Panc1 (cell line): ENCODE measurements at regions not wholly inside any gene's neighbourhood (a gene's known extent, or its start where the extent isn't known, plus 50 kb on each side); places are given as distances from the start of the nearest gene placed in this dataset.

Experiments
- ATAC-seq: fragments of 200-7000 bp; cut with Tn5 transposase; 2 replicates; pipeline ENCODE4 v1.9.1; 2020; ENCODE audit warnings: mild to moderate bottlenecking, moderate library complexity
- BruUV-seq: library from RNA; stranded (reverse); fragments of 400-500 nt; replicated peaks from 2 replicates; lab custom pipeline; 2021; lab: Mats Ljungman, UMichigan
- CTCF ChIA-PET: fragments of 300-600 bp; sonication (Branson Sonifier 250); formaldehyde crosslinking; loops from one replicate; lab custom pipeline; 2022; ENCODE audit warnings: antibody characterized with exemption; lab: Charles Lee
- POLR2A ChIA-PET: fragments of 300-600 bp; sonication (Branson Sonifier 250); formaldehyde crosslinking; loops from one replicate; lab custom pipeline; 2022; ENCODE audit warnings: antibody characterized with exemption; lab: Charles Lee
- DNase-seq: peaks from one replicate; pipeline ENCODE4 v3.0.0-alpha.2; 2010; ENCODE audit warnings: low read depth, low spot score
- H3K27ac ChIP-seq: 2 replicates; pipeline ENCODE4 v1.5.1; 2011; ENCODE audit warnings: mild to moderate bottlenecking, low read length, inconsistent platforms
- H3K27me3 ChIP-seq: fragments of 200-500 bp; sonication (Bioruptor generic); 2 replicates; pipeline ENCODE4 v1.6.0; 2014; ENCODE audit warnings: low read length, inconsistent platforms; ENCODE audit not compliant: control insufficient read depth, insufficient read depth
- H3K36me3 ChIP-seq: fragments of 200-500 bp; sonication (Bioruptor generic); 2 replicates; pipeline ENCODE4 v1.5.1; 2014; ENCODE audit warnings: inconsistent platforms, mild to moderate bottlenecking, low read length, moderate library complexity; ENCODE audit not compliant: control insufficient read depth, insufficient read depth
- H3K4me1 ChIP-seq: 2 replicates; pipeline ENCODE4 v1.5.1; 2011; ENCODE audit warnings: inconsistent platforms, mild to moderate bottlenecking, low read length, moderate library complexity; ENCODE audit not compliant: control insufficient read depth, insufficient read depth
- H3K4me3 ChIP-seq, 2 experiments: 2 replicates each; pipeline ENCODE4 v1.5.1; 2011 to 2012; ENCODE audit warnings: low read depth in 2 of 2, low read length in 2 of 2, mild to moderate bottlenecking in 2 of 2, inconsistent platforms in 1 of 2, moderate library complexity in 1 of 2
- H3K9me3 ChIP-seq: fragments of 200-500 bp; sonication (Bioruptor generic); 2 replicates; pipeline ENCODE4 v1.5.1; 2014; ENCODE audit warnings: low read depth, mild to moderate bottlenecking, inconsistent platforms, low read length, moderate library complexity; ENCODE audit not compliant: control insufficient read depth, insufficient read depth
- POLR2AphosphoS5 ChIP-seq: IDR thresholded peaks from 2 replicates; pipeline ENCODE4 v1.6.1; 2012; ENCODE audit warnings: mild to moderate bottlenecking, low read depth, low read length, moderate library complexity
- SIN3A ChIP-seq: IDR thresholded peaks from 2 replicates; pipeline ENCODE4 v1.6.1; 2012; ENCODE audit warnings: low read depth, mild to moderate bottlenecking, low read length, moderate library complexity, borderline replicate concordance; ENCODE audit not compliant: insufficient read depth
- TCF7L2 ChIP-seq: IDR thresholded peaks from 2 replicates; pipeline ENCODE4 v1.6.1; 2011; ENCODE audit warnings: mild to moderate bottlenecking, low read depth, low read length, inconsistent platforms
- in situ Hi-C: cut with HindIII; loops from 2 replicates; pipeline ENCODE4 v1.10.0; 2016; ENCODE audit warnings: low sequenced_read_pairs, low pct_unique_long_range_greater_than_20kb
- intact Hi-C: fragments of 100-400 bp; cut with micrococcal nuclease; formaldehyde crosslinking; loops from one replicate; pipeline ENCODE4 v1.10.0; 2022; ENCODE audit not compliant: unreplicated experiment
- TF ChIP-seq, protein P1 (sequence below): fragments of 450-650 bp; IDR thresholded peaks from 2 replicates; pipeline ENCODE4 v1.5.1; 2017; ENCODE audit warnings: mild to moderate bottlenecking
- TF ChIP-seq, protein P2 (sequence below), 2 experiments: IDR thresholded peaks; 2 replicates each; pipeline ENCODE4 v1.6.1; 2011 to 2012; ENCODE audit warnings: low read depth in 2 of 2, control low read depth in 1 of 2, low read length in 1 of 2, mild to moderate bottlenecking in 1 of 2, moderate library complexity in 1 of 2; ENCODE audit not compliant: insufficient read depth in 1 of 2

GRCh38 chr7:113790025-113790424 lies 128.8 kb downstream of the PPP1R3A start:
- TF ChIP-seq, protein P1, sequence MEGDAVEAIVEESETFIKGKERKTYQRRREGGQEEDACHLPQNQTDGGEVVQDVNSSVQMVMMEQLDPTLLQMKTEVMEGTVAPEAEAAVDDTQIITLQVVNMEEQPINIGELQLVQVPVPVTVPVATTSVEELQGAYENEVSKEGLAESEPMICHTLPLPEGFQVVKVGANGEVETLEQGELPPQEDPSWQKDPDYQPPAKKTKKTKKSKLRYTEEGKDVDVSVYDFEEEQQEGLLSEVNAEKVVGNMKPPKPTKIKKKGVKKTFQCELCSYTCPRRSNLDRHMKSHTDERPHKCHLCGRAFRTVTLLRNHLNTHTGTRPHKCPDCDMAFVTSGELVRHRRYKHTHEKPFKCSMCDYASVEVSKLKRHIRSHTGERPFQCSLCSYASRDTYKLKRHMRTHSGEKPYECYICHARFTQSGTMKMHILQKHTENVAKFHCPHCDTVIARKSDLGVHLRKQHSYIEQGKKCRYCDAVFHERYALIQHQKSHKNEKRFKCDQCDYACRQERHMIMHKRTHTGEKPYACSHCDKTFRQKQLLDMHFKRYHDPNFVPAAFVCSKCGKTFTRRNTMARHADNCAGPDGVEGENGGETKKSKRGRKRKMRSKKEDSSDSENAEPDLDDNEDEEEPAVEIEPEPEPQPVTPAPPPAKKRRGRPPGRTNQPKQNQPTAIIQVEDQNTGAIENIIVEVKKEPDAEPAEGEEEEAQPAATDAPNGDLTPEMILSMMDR = no peak
- TF ChIP-seq POLR2AphosphoS5 = no peak
- no peak for TF ChIP-seq SIN3A
- no TSS peak for BruUV-seq
- no peak for DNase-seq
- Histone ChIP-seq H3K4me1 (no peaks in the 10 kb centered on the region), H3K36me3 (no peaks in the 10 kb centered on the region), H3K4me3 (no peak overlapping the region), H3K9me3 (no peaks in the 10 kb centered on the region), H3K27ac (no peak overlapping the region), H3K27me3 (no peaks in the 10 kb centered on the region)
- ATAC-seq = no peak
- POLR2A ChIA-PET = no interaction called here
- intact Hi-C loops (no loop called here), in situ Hi-C loops (no loop called here)
- CTCF ChIA-PET = no interaction called here

DNA sequence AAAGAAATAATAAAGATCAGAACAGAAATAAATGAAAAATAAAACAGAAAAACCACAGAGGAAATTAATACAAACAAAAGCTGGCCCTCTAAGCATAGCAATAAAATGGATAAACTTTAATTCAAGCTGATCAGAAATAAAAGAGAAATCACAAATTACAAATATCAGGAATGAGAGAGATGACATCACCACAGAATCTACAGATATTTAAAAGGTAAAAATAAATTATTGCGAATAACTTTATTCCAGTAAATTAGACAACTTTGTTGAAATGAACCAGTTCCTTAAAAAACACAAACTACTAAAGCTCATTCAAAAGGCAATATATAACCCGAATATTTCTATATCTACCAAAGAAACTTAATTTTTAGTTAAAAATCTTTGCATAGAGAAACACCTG lies 131.7 kb downstream of the PPP1R3A start:
- intact Hi-C loops = no loop called here
- Histone ChIP-seq H3K27me3 (no peaks in the 10 kb centered on the region), H3K27ac (no peak overlapping the region), H3K4me3 (no peak overlapping the region), H3K4me1 (no peaks in the 10 kb centered on the region), H3K9me3 (no peaks in the 10 kb centered on the region), H3K36me3 (no peaks in the 10 kb centered on the region)
- ChIA-PET CTCF (no interaction called here), POLR2A (no interaction called here)
- DNase-seq (no peak), ATAC-seq (no peak)
- in situ Hi-C loops = no loop called here
- no TSS peak for BruUV-seq
- TF ChIP-seq SIN3A (no peak), TCF7L2 (no peak), POLR2AphosphoS5 (no peak)
- TF ChIP-seq, protein P2, sequence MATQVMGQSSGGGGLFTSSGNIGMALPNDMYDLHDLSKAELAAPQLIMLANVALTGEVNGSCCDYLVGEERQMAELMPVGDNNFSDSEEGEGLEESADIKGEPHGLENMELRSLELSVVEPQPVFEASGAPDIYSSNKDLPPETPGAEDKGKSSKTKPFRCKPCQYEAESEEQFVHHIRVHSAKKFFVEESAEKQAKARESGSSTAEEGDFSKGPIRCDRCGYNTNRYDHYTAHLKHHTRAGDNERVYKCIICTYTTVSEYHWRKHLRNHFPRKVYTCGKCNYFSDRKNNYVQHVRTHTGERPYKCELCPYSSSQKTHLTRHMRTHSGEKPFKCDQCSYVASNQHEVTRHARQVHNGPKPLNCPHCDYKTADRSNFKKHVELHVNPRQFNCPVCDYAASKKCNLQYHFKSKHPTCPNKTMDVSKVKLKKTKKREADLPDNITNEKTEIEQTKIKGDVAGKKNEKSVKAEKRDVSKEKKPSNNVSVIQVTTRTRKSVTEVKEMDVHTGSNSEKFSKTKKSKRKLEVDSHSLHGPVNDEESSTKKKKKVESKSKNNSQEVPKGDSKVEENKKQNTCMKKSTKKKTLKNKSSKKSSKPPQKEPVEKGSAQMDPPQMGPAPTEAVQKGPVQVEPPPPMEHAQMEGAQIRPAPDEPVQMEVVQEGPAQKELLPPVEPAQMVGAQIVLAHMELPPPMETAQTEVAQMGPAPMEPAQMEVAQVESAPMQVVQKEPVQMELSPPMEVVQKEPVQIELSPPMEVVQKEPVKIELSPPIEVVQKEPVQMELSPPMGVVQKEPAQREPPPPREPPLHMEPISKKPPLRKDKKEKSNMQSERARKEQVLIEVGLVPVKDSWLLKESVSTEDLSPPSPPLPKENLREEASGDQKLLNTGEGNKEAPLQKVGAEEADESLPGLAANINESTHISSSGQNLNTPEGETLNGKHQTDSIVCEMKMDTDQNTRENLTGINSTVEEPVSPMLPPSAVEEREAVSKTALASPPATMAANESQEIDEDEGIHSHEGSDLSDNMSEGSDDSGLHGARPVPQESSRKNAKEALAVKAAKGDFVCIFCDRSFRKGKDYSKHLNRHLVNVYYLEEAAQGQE (IDR thresholded peaks at IDR 0.05; ENCODE audit: insufficient read depth in 1 of 2, low read depth in 2 of 2, low read length in 1 of 2) = no peak
- TF ChIP-seq, protein P1 = no peak
